Calu3 (cell line): ENCODE measurements at regions not wholly inside any gene's neighbourhood (a gene's known extent, or its start where the extent isn't known, plus 50 kb on each side); places are given as distances from the start of the nearest gene placed in this dataset.

Experiments
- BruUV-seq: library from RNA; stranded (reverse); fragments of 400-500 nt; replicated peaks from 2 replicates; lab custom pipeline; 2021; lab: Mats Ljungman, UMichigan
- CTCF ChIA-PET: fragments of 300-600 bp; sonication (Branson Sonifier 250); formaldehyde crosslinking; loops from one replicate; lab custom pipeline; 2022; ENCODE audit warnings: antibody characterized with exemption; lab: Charles Lee
- DNase-seq: peaks from one replicate; pipeline ENCODE4 v3.0.0; 2022
- H3K27ac Mint-ChIP-seq: one replicate; pipeline ENCODE4 v1.8.0; 2022; ENCODE audit warnings: mixed read lengths; ENCODE audit not compliant: unreplicated experiment
- H3K27me3 Mint-ChIP-seq: one replicate; pipeline ENCODE4 v1.8.0; 2022; ENCODE audit warnings: mixed read lengths; ENCODE audit not compliant: unreplicated experiment
- H3K36me3 Mint-ChIP-seq: one replicate; pipeline ENCODE4 v1.8.0; 2022; ENCODE audit warnings: mild to moderate bottlenecking, moderate library complexity, mixed read lengths; ENCODE audit not compliant: insufficient read depth, unreplicated experiment
- H3K4me1 Mint-ChIP-seq: one replicate; pipeline ENCODE4 v1.8.0; 2022; ENCODE audit warnings: mild to moderate bottlenecking, low read depth, mixed read lengths; ENCODE audit not compliant: unreplicated experiment
- H3K4me3 Mint-ChIP-seq: one replicate; pipeline ENCODE4 v1.8.0; 2022; ENCODE audit warnings: mild to moderate bottlenecking, low read depth, moderate library complexity, mixed read lengths; ENCODE audit not compliant: unreplicated experiment
- H3K9me3 Mint-ChIP-seq: one replicate; pipeline ENCODE4 v1.8.0; 2022; ENCODE audit warnings: low read depth, mixed read lengths; ENCODE audit not compliant: unreplicated experiment
- CTCF ChIP-seq: fragments of 200-600 bp; IDR thresholded peaks from one replicate; pipeline ENCODE4 v1.8.0; 2022; ENCODE audit warnings: antibody characterized with exemption; ENCODE audit not compliant: unreplicated experiment
- intact Hi-C: fragments of 100-400 bp; cut with micrococcal nuclease; formaldehyde crosslinking; loops from one replicate; pipeline ENCODE4 v1.10.0; 2022; ENCODE audit not compliant: unreplicated experiment

GRCh38 chr4:14877246-14878225, 124.7 kb upstream of the CPEB2 start:
- TF ChIP-seq CTCF = no peak
- no TSS peak for BruUV-seq
- no peaks in the 10 kb centered on the region for H3K9me3 Mint-ChIP-seq
- H3K27ac Mint-ChIP-seq = no peak overlapping the region
- no peaks in the 10 kb centered on the region for H3K27me3 Mint-ChIP-seq
- no peaks in the 10 kb centered on the region for H3K4me1 Mint-ChIP-seq
- H3K36me3 Mint-ChIP-seq = no peaks in the 10 kb centered on the region
- intact Hi-C loops = loop anchor here (10.0 kb wide), 1 partner anchor 1583 kb away; no protein-coding TSS in a partner anchor
- no peak for DNase-seq
- CTCF ChIA-PET = no interaction called here
- H3K4me3 Mint-ChIP-seq = no peak overlapping the region

- BruUV-seq = no TSS peak
- peaks cover under 1% of the 10 kb centered on the region for H3K27me3 Mint-ChIP-seq
- DNase-seq = no peak
- H3K4me3 Mint-ChIP-seq = no peak overlapping the region
- intact Hi-C loops = loop anchor here (10.0 kb wide), 1 partner anchor 1584 kb away; no protein-coding TSS in a partner anchor
- H3K4me1 Mint-ChIP-seq = no peaks in the 10 kb centered on the region
- CTCF ChIA-PET = no interaction called here
- H3K27ac Mint-ChIP-seq = no peak overlapping the region
- H3K9me3 Mint-ChIP-seq = no peaks in the 10 kb centered on the region
- no peak for TF ChIP-seq CTCF
- H3K36me3 Mint-ChIP-seq = no peaks in the 10 kb centered on the region
These were observed 123.6 kb upstream of the CPEB2 start for GRCh38 chr4:14878681-14879080.

- CTCF ChIA-PET = no interaction called here
- intact Hi-C loops = loop anchor here (10.0 kb wide), 1 partner anchor 1585 kb away; no protein-coding TSS in a partner anchor
- no peak for DNase-seq
- TF ChIP-seq CTCF = no peak
- peaks cover 10% of the 10 kb centered on the region for H3K27me3 Mint-ChIP-seq
- H3K4me3 Mint-ChIP-seq = no peak overlapping the region
- no TSS peak for BruUV-seq
- H3K36me3 Mint-ChIP-seq = no peaks in the 10 kb centered on the region
- H3K9me3 Mint-ChIP-seq = no peaks in the 10 kb centered on the region
- H3K4me1 Mint-ChIP-seq = no peaks in the 10 kb centered on the region
- H3K27ac Mint-ChIP-seq = no peak overlapping the region
These were observed 122.6 kb upstream of the CPEB2 start for GRCh38 chr4:14879683-14880082.

GRCh38 chr4:14880805-14881204, 121.5 kb upstream of the CPEB2 start:
- H3K4me1 Mint-ChIP-seq = no peaks in the 10 kb centered on the region
- no peaks in the 10 kb centered on the region for H3K36me3 Mint-ChIP-seq
- no peak for DNase-seq
- CTCF ChIA-PET = no interaction called here
- H3K27ac Mint-ChIP-seq = no peak overlapping the region
- peaks cover 15% of the 10 kb centered on the region for H3K27me3 Mint-ChIP-seq
- no peak overlapping the region for H3K4me3 Mint-ChIP-seq
- BruUV-seq = no TSS peak
- intact Hi-C loops = no loop called here
- no peak for TF ChIP-seq CTCF
- no peaks in the 10 kb centered on the region for H3K9me3 Mint-ChIP-seq
